HG03520 (cell line): ENCODE measurements at regions not wholly inside any gene's neighbourhood (a gene's known extent, or its start where the extent isn't known, plus 50 kb on each side); places are given as distances from the start of the nearest gene placed in this dataset.
A peak's percentile ranks its signal among the peaks of the same experiment; 100 is the strongest.

Experiments used
- ATAC-seq: cut with Tn5 transposase; IDR thresholded peaks from one replicate; pipeline ENCODE4 v1.9.1; 2021; ENCODE audit warnings: mild to moderate bottlenecking, moderate library complexity; ENCODE audit not compliant: unreplicated experiment

DNA sequence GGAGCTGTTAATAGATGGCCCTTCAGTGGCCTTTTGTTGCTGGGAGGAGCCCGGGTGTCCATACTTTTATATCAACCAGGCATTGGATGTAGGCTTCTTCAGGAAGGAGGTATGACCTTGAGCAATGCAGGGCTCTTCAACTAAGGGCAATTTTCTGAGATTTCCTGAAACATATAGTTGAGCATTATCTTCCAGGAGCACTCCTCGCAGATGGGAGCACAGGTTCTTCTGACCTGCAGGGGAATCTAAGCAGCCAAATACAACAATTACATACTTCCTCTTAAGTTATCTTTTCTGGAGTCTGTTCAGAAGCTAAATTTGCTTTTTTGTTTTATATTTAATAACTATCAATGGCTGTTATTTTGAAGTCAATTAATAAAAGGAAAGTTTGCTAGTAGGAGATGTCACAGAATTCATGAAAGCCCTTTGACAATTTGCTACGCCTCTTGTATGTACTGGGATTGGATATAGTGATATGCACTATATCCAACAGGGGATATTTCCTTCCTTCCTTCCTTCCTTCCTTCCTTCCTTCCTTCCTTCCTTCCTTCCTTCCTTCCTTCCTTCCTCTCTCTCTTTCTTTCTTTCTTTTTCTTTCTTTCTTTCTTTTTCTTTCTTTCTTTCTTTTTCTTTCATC, 422.6 kb upstream of the NEGR1 start:
- ATAC-seq = no peak

DNA sequence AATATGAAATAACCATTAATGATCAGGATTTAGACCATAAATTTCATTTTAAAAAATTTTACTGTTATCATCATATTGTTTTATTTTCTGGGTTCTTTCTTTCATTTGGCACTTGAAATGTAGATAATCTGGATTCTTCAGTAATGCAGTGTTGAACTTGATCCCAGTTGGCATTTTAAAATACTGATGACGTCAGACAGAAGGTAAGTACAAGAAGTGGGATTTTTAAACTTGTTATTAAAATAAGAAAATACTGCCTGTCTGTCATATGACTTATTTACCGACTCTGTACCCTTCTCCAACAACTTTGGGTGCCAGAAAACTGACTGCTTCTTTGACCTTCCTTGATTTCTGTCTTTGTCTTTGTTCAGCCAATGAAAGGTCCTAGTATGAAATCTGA, 415.1 kb upstream of the NEGR1 start:
- no peak for ATAC-seq

- ATAC-seq = no peak
Measured at GRCh38 chr1:72693899-72694298, 411.6 kb upstream of the NEGR1 start.

DNA sequence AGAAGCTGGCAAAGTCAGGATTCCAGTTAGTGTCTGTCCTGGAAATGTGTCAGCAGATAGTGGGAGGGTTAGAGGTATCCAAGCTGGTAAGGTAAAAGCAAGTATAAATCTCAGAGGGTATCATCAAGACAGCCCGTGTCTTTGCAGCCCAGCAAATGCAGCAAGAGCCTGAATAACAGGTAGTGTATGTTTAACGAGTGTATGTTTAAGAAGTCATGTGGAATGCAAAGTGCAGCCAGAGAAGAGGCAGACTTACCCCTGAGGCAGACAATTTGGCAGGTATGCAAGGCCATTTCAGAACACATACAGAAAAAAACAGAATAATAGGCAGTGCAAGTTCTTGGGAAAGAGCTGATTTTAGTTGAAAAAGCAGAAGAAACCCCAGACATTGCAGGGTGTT, 411.0 kb upstream of the NEGR1 start:
- ATAC-seq = no peak

DNA sequence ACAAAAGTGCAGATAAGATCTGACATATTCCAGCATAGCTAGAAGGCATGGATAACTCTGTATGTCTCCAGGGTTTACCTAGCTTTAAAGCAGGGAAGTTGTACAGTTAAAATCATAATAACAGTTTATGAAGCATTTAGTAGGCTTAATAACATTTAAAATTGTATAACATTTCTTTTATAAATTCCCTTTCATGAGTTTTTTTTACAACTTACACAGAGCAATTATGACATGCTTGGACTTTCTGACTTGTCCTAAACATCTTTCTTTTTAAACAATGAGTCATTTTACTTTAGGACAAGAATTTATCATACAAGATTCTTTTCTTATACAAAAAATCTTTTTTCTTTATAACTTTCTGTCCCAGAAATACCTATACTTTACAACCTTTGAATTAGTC, 408.5 kb upstream of the NEGR1 start:
- no peak for ATAC-seq

DNA sequence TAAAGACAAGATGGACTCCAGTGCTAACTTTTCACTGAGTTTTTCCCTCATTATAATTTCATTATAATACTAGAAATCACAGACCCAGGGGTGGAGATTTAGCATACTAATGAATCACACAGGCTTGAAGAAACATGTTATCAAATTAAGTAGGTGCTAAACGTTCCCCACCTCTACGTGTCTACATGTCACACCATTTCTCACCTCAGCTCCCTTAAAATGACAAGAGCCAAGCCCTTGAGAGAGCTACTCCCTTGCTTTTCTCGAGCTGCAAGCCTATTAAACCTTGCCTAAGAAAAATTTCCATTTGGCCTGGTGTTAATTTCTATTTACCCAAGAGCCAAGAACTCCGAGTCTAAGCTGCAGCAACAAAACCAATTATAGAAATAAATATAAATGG, 396.3 kb upstream of the NEGR1 start:
- no peak for ATAC-seq

DNA sequence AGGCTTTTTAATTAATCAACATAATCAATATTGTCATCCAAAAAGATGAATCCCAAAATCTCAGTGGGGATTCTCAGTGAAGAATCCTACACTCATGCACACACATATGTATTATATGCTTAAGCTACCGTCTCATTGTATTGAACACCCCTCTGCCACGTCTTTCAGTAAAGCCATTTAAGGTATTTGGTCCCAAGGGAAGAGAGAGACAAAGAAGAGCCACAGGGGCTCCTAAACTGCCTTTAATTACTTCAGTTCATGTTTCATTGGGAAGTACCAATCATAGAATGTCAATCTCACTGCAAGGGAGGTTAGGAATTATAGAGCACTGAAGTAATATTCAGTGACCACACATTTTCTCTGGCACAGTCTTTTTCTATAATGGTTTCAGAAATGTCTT, 388.6 kb upstream of the NEGR1 start:
- no peak for ATAC-seq

- no peak for ATAC-seq
Measured at GRCh38 chr1:72662918-72663317, 380.6 kb upstream of the NEGR1 start.

- no peak for ATAC-seq
Measured at GRCh38 chr1:72650843-72651435, 368.6 kb upstream of the NEGR1 start.

- no peak for ATAC-seq
Measured at GRCh38 chr1:72649991-72650390, 367.7 kb upstream of the NEGR1 start.

DNA sequence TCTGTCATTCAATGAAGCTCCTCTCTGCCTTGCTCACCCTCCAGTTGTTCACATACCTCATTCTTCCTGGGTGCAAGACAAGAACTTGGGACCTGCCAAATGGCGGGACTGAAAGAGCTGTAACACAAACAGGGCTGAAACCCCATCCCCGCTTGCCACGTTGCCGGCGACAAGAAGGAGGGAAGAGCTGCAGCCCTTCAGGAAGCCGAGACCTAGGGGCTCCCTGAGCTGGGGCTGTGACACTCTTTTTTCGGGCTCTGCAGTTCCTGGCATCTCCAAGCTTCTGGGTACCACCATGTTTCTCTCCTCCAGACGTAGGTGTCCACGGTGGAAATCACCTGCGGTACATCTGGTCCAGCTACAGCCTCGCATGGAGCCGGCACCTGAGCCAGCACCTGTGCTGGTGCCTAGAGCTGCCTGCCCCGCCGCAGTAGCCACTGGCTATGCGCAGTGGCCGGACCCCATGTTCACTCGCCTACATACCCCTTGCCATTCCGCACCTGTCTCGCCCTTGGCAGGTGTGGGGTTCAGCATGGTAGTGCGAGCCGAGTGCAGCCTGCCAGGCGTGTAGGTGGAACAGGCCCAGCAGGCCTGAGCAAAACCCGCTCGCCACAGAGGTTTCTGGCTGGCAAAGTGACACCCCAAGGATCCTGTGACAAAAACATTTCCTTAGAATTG, 367.0 kb upstream of the NEGR1 start:
- no peak for ATAC-seq

DNA sequence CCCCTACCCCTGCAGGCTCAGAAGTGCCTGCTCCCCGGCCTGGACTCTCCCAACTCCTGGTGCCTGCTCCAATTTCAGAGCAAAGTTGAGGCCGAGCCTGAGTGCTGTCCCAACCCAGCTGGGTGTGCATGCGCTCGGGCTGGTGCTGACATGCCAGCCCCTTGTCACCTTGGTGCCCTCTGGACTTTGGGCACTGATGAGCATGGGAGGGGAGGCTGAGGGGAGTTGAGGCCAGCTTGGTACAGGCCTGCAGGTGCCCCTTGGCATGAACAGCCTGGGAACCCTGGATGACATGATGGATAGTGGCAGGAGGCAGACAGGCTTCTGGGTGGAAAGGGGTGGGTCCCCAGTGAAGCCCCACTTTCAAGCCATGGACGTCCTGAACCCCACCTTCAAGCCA, 366.1 kb upstream of the NEGR1 start:
- ATAC-seq = no peak

GRCh38 chr1:72643142-72643541, 360.8 kb upstream of the NEGR1 start:
- no peak for ATAC-seq

DNA sequence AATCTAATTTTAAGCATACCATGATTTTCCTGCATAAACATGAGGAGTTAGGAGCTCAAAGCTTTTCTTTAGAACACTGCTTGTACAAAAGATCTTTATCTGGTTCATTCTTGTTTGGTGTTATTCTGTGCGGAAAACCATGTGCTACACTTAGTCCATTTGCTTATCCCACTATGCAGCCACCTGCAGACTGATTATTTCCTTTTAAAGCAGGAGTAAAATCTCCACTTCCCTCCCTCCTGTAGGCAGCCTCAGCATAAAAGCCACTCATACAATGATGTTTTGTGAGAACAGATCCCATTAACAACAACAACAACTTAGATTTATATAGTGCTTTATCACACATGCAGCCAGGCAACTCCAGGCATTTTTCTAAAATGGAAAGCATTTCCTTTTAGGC, 355.3 kb upstream of the NEGR1 start:
- ATAC-seq = no peak

- no peak for ATAC-seq
Measured at GRCh38 chr1:72636631-72637030, 354.3 kb upstream of the NEGR1 start.

DNA sequence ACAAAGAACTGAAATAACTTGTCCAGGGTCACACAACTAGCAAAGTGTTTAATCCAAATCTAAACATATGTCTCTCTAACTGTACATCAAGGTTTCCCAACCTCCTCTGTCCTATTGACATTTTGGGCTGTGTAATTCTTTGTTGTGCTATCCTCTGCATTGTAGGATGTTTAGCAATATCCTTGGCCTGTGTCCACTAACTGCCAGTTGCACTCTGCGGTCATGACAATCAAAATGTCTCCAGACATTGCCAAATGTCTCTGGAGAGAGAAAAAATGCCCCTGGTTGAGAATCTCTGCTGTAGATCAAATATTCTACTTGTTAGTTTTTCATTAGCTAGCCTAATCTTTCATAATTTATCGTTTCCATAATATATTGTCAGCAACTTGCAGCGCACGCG, 353.4 kb upstream of the NEGR1 start:
- no peak for ATAC-seq

DNA sequence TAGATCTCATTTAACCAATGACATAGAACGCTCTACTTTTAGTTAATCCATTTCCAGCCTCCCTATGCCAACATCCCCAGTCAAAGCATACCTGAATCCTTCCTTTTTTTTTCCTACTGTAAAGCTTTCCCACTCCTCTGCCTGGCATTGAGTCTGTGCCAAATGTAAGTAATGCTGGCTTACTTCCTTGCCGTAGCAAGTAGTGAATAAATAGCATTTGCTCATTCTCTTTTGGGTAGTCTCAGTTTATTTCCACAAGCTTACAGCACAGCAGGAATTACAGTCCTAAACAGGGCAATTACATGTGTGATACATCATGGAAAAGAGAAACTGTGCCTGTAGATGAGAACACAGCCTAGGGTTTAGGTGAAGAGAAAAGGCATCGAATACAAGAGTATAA, 352.6 kb upstream of the NEGR1 start:
- no peak for ATAC-seq

DNA sequence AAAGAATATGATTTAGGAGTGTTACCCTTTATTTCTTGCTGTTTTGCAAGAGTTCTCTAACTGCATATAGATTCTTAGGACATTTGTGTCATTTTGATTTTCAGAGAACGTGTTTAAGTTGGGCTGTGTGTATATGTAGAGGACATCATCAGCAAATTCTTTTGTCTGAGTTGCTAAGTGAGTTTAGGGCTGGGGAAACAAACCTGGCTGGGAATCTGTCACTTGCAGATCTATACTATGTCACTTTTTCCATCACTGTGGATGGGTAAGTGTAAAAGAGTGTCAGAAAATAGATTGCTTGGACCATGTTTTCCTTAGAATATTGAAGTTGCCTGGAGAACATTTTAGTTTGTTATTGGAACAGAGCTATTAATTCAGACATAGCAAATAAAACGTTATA, 349.1 kb upstream of the NEGR1 start:
- no peak for ATAC-seq

DNA sequence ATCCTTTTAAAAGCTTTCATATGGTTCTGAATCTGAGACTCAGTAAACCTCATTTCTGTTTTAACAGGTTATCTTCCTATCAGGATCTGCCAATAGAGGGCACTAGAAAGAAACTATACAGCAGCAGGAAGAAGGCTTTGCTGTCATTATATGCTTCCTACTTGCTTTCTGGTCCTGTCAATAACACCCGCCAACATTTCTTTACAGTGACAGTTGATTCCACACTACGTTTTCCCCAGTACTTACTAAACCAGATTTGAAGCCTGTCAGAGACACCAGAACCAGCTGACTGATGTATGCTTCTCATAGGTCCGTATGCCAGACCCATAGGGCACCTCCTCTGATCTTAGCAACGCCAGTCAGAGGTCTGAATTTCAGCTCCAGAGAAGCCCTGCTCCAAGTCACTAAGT, 341.0 kb upstream of the NEGR1 start:
- ATAC-seq = peak; percentile 79

DNA sequence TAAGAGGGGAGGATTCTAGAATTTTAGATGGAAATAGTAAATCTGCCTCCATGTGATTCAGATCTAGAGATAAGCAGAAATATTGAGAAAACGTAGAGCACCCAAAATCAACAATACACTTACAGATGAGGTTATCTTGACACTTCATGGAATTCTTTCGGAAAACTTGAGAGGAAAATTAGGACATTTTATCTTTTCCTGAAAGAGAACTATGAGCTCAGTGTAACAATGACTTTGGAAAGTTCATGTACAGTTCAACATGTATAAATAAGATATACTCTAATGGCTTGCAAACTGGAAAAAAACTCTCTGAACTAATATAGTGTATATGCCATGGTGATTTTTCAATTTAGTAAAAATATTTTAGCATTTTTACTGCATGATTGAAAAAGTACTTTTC, 338.1 kb upstream of the NEGR1 start:
- no peak for ATAC-seq

DNA sequence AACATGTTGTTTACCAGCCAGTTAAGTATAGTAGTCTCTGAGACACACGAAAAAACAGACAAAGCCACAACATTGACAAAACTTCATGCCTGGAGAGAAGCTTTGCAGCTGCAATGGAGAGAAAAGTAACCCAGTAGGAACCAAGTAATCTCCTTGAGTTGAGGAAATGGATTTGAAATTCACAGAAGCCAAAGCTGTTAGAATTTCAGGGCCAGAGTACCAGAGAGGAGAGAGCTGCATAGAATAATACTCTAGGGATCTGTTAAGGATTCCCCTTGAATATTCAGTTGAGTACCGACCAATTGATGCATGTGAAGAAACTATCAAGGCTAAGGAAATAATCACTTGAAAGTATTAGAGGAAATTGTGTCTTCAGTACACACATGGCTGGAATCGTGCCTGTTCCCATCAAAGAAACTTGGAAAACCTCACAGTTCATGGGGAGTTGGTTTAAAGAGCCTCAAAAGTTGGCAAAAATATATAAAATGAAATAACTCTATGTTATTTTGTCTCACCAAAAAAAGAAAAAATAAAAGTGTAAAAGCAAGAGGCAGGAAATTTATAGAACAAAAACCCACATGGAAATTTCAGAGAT, 324.0 kb upstream of the NEGR1 start:
- ATAC-seq = no peak

DNA sequence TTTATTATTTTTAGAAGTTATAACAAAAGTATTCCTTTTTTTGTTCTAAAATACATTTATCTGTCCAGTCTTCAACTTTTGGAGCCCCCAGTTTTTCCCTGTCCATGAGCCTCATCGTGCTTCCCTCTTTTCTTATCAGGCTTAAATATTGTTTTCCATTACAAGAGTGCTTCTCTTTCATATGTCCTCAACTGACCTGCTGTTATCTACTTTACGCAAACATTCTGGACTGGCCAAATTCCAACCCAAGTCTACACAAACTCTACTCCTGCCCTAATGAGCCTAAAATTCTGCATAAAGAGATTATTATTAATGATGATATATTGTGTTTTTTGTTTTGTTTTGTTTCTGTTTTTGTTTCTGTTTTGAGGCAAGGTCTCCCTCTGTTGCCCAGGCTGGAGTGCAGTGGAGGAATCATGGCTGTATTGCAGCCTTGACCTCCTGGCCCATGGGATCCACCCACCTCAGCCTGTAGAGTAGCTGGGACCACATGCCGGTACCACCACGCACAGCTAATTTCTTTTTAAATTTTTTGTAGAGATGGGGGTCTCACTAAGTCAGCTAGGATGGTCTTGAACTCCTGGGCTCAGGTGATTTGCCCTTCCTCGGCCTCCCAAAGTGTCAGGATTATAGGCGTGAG, 318.8 kb upstream of the NEGR1 start:
- ATAC-seq = no peak
